Gastroesophageal sphincter (tissue), 3 donors: ENCODE measurements at regions not wholly inside any gene's neighbourhood (a gene's known extent, or its start where the extent isn't known, plus 50 kb on each side); places are given as distances from the start of the nearest gene placed in this dataset.

Experiments used
- EP300 ChIP-seq: sonication (generic); formaldehyde crosslinking; IDR thresholded peaks from one replicate; pipeline ENCODE4 v1.6.1; 2017; ENCODE audit warnings: antibody characterized with exemption, mild to moderate bottlenecking
- POLR2A ChIP-seq, 2 donors: fragments of 450-650 bp; IDR thresholded peaks; one replicate each; pipeline ENCODE4 v1.6.1; 2017; ENCODE audit warnings: antibody characterized with exemption in 2 of 2, mild to moderate bottlenecking in 2 of 2, moderate library complexity in 1 of 2
- TF ChIP-seq, protein P1 (sequence below), 4 experiments: fragments of 200-600 bp in 2 of 4; fragments of 450-650 bp in 2 of 4; sonication (generic) in 1 of 4; IDR thresholded peaks; one replicate each; pipeline ENCODE4 v1.5.1; 2017 to 2019; ENCODE audit warnings: antibody characterized with exemption in 4 of 4, mild to moderate bottlenecking in 2 of 4, moderate library complexity in 2 of 4

DNA sequence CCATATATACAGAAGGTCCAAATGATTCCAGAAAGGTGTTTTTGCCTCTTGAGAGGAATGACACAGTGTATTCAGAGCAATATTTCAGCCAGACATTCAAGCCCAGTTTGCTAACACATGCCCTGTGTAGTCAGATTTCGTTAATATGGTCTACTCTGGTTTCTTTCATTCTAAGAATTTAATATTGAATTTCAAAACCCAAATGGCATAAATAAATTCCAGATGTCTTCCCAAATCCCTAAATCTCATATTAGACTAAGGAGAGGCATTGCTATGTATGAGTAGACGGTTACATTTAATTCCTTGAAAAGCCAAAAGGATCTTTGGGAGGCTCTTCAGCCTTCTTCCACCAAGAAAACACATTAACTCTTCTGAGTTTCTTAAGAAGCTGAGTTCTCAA, 66.3 kb upstream of the C1QTNF7 start:
- TF ChIP-seq POLR2A (IDR thresholded peaks at IDR 0.05) (no peak), EP300 (no peak)
- TF ChIP-seq, protein P1, sequence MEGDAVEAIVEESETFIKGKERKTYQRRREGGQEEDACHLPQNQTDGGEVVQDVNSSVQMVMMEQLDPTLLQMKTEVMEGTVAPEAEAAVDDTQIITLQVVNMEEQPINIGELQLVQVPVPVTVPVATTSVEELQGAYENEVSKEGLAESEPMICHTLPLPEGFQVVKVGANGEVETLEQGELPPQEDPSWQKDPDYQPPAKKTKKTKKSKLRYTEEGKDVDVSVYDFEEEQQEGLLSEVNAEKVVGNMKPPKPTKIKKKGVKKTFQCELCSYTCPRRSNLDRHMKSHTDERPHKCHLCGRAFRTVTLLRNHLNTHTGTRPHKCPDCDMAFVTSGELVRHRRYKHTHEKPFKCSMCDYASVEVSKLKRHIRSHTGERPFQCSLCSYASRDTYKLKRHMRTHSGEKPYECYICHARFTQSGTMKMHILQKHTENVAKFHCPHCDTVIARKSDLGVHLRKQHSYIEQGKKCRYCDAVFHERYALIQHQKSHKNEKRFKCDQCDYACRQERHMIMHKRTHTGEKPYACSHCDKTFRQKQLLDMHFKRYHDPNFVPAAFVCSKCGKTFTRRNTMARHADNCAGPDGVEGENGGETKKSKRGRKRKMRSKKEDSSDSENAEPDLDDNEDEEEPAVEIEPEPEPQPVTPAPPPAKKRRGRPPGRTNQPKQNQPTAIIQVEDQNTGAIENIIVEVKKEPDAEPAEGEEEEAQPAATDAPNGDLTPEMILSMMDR (IDR thresholded peaks at IDR 0.05) = no peak
